Panc1 (cell line): ENCODE measurements at regions not wholly inside any gene's neighbourhood (a gene's known extent, or its start where the extent isn't known, plus 50 kb on each side); places are given as distances from the start of the nearest gene placed in this dataset.

Experiments
- ATAC-seq: fragments of 200-7000 bp; cut with Tn5 transposase; 2 replicates; pipeline ENCODE4 v1.9.1; 2020; ENCODE audit warnings: mild to moderate bottlenecking, moderate library complexity
- BruUV-seq: library from RNA; stranded (reverse); fragments of 400-500 nt; replicated peaks from 2 replicates; lab custom pipeline; 2021; lab: Mats Ljungman, UMichigan
- CTCF ChIA-PET: fragments of 300-600 bp; sonication (Branson Sonifier 250); formaldehyde crosslinking; loops from one replicate; lab custom pipeline; 2022; ENCODE audit warnings: antibody characterized with exemption; lab: Charles Lee
- POLR2A ChIA-PET: fragments of 300-600 bp; sonication (Branson Sonifier 250); formaldehyde crosslinking; loops from one replicate; lab custom pipeline; 2022; ENCODE audit warnings: antibody characterized with exemption; lab: Charles Lee
- DNase-seq: peaks from one replicate; pipeline ENCODE4 v3.0.0-alpha.2; 2010; ENCODE audit warnings: low read depth, low spot score
- H3K27ac ChIP-seq: 2 replicates; pipeline ENCODE4 v1.5.1; 2011; ENCODE audit warnings: mild to moderate bottlenecking, low read length, inconsistent platforms
- H3K27me3 ChIP-seq: fragments of 200-500 bp; sonication (Bioruptor generic); 2 replicates; pipeline ENCODE4 v1.6.0; 2014; ENCODE audit warnings: low read length, inconsistent platforms; ENCODE audit not compliant: control insufficient read depth, insufficient read depth
- H3K36me3 ChIP-seq: fragments of 200-500 bp; sonication (Bioruptor generic); 2 replicates; pipeline ENCODE4 v1.5.1; 2014; ENCODE audit warnings: inconsistent platforms, mild to moderate bottlenecking, low read length, moderate library complexity; ENCODE audit not compliant: control insufficient read depth, insufficient read depth
- H3K4me1 ChIP-seq: 2 replicates; pipeline ENCODE4 v1.5.1; 2011; ENCODE audit warnings: inconsistent platforms, mild to moderate bottlenecking, low read length, moderate library complexity; ENCODE audit not compliant: control insufficient read depth, insufficient read depth
- H3K4me3 ChIP-seq, 2 experiments: 2 replicates each; pipeline ENCODE4 v1.5.1; 2011 to 2012; ENCODE audit warnings: low read depth in 2 of 2, low read length in 2 of 2, mild to moderate bottlenecking in 2 of 2, inconsistent platforms in 1 of 2, moderate library complexity in 1 of 2
- H3K9me3 ChIP-seq: fragments of 200-500 bp; sonication (Bioruptor generic); 2 replicates; pipeline ENCODE4 v1.5.1; 2014; ENCODE audit warnings: low read depth, mild to moderate bottlenecking, inconsistent platforms, low read length, moderate library complexity; ENCODE audit not compliant: control insufficient read depth, insufficient read depth
- POLR2AphosphoS5 ChIP-seq: IDR thresholded peaks from 2 replicates; pipeline ENCODE4 v1.6.1; 2012; ENCODE audit warnings: mild to moderate bottlenecking, low read depth, low read length, moderate library complexity
- SIN3A ChIP-seq: IDR thresholded peaks from 2 replicates; pipeline ENCODE4 v1.6.1; 2012; ENCODE audit warnings: low read depth, mild to moderate bottlenecking, low read length, moderate library complexity, borderline replicate concordance; ENCODE audit not compliant: insufficient read depth
- TCF7L2 ChIP-seq: IDR thresholded peaks from 2 replicates; pipeline ENCODE4 v1.6.1; 2011; ENCODE audit warnings: mild to moderate bottlenecking, low read depth, low read length, inconsistent platforms
- in situ Hi-C: cut with HindIII; loops from 2 replicates; pipeline ENCODE4 v1.10.0; 2016; ENCODE audit warnings: low sequenced_read_pairs, low pct_unique_long_range_greater_than_20kb
- intact Hi-C: fragments of 100-400 bp; cut with micrococcal nuclease; formaldehyde crosslinking; loops from one replicate; pipeline ENCODE4 v1.10.0; 2022; ENCODE audit not compliant: unreplicated experiment
- TF ChIP-seq, protein P1 (sequence below), 2 experiments: IDR thresholded peaks; 2 replicates each; pipeline ENCODE4 v1.6.1; 2011 to 2012; ENCODE audit warnings: low read depth in 2 of 2, control low read depth in 1 of 2, low read length in 1 of 2, mild to moderate bottlenecking in 1 of 2, moderate library complexity in 1 of 2; ENCODE audit not compliant: insufficient read depth in 1 of 2
- TF ChIP-seq, protein P2 (sequence below): fragments of 450-650 bp; IDR thresholded peaks from 2 replicates; pipeline ENCODE4 v1.5.1; 2017; ENCODE audit warnings: mild to moderate bottlenecking

DNA sequence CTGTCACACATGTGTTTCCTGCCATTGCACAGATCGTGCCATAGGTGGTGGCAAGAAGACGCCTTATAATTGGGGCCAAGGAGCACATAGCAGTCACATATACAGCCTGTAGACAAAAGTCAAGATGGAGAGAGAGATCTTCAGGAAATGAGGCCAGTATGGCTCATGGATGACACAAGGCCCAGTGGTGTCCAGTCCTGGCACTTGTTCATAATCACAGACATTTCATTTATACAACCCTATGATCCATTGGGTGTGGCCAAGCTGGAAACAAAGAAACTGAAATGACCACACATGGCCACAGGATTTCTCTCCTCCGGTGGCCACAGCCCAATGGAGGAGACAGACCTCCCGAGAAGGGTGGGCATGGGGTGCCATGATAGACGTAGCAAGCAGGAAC, 78.5 kb upstream of the KAZN start:
- no peak for ATAC-seq
- no peaks in the 10 kb centered on the region for H3K4me1 ChIP-seq
- no peak overlapping the region for H3K4me3 ChIP-seq
- POLR2A ChIA-PET: no interaction called here
- H3K9me3 ChIP-seq: no peaks in the 10 kb centered on the region
- BruUV-seq: no TSS peak
- no peak for DNase-seq
- TF ChIP-seq POLR2AphosphoS5 (no peak), TCF7L2 (no peak), SIN3A (no peak)
- TF ChIP-seq, protein P1, sequence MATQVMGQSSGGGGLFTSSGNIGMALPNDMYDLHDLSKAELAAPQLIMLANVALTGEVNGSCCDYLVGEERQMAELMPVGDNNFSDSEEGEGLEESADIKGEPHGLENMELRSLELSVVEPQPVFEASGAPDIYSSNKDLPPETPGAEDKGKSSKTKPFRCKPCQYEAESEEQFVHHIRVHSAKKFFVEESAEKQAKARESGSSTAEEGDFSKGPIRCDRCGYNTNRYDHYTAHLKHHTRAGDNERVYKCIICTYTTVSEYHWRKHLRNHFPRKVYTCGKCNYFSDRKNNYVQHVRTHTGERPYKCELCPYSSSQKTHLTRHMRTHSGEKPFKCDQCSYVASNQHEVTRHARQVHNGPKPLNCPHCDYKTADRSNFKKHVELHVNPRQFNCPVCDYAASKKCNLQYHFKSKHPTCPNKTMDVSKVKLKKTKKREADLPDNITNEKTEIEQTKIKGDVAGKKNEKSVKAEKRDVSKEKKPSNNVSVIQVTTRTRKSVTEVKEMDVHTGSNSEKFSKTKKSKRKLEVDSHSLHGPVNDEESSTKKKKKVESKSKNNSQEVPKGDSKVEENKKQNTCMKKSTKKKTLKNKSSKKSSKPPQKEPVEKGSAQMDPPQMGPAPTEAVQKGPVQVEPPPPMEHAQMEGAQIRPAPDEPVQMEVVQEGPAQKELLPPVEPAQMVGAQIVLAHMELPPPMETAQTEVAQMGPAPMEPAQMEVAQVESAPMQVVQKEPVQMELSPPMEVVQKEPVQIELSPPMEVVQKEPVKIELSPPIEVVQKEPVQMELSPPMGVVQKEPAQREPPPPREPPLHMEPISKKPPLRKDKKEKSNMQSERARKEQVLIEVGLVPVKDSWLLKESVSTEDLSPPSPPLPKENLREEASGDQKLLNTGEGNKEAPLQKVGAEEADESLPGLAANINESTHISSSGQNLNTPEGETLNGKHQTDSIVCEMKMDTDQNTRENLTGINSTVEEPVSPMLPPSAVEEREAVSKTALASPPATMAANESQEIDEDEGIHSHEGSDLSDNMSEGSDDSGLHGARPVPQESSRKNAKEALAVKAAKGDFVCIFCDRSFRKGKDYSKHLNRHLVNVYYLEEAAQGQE (IDR thresholded peaks at IDR 0.05; ENCODE audit: insufficient read depth in 1 of 2, low read depth in 2 of 2, low read length in 1 of 2): no peak
- TF ChIP-seq, protein P2, sequence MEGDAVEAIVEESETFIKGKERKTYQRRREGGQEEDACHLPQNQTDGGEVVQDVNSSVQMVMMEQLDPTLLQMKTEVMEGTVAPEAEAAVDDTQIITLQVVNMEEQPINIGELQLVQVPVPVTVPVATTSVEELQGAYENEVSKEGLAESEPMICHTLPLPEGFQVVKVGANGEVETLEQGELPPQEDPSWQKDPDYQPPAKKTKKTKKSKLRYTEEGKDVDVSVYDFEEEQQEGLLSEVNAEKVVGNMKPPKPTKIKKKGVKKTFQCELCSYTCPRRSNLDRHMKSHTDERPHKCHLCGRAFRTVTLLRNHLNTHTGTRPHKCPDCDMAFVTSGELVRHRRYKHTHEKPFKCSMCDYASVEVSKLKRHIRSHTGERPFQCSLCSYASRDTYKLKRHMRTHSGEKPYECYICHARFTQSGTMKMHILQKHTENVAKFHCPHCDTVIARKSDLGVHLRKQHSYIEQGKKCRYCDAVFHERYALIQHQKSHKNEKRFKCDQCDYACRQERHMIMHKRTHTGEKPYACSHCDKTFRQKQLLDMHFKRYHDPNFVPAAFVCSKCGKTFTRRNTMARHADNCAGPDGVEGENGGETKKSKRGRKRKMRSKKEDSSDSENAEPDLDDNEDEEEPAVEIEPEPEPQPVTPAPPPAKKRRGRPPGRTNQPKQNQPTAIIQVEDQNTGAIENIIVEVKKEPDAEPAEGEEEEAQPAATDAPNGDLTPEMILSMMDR: no peak
- intact Hi-C loops (no loop called here), in situ Hi-C loops (no loop called here)
- H3K27me3 ChIP-seq: no peaks in the 10 kb centered on the region
- CTCF ChIA-PET: no interaction called here
- H3K36me3 ChIP-seq: no peaks in the 10 kb centered on the region
- H3K27ac ChIP-seq: no peak overlapping the region

- in situ Hi-C loops (no loop called here), intact Hi-C loops (no loop called here)
- Histone ChIP-seq H3K9me3 (no peaks in the 10 kb centered on the region), H3K27me3 (no peaks in the 10 kb centered on the region), H3K4me1 (no peaks in the 10 kb centered on the region), H3K4me3 (no peak overlapping the region), H3K36me3 (no peaks in the 10 kb centered on the region), H3K27ac (no peak overlapping the region)
- ATAC-seq (no peak), DNase-seq (no peak)
- ChIA-PET POLR2A (no interaction called here), CTCF (no interaction called here)
- BruUV-seq: no TSS peak
- TF ChIP-seq, protein P2: no peak
- no peak for TF ChIP-seq SIN3A
- TF ChIP-seq POLR2AphosphoS5: no peak
- TF ChIP-seq, protein P1 (IDR thresholded peaks at IDR 0.05; ENCODE audit: insufficient read depth in 1 of 2, low read depth in 2 of 2, low read length in 1 of 2): no peak
- TF ChIP-seq TCF7L2: no peak
Observed at GRCh38 chr1:14520514-14521163, 77.8 kb upstream of the KAZN start.
